Testis (tissue), 2 donors: ENCODE measurements at regions not wholly inside any gene's neighbourhood (a gene's known extent, or its start where the extent isn't known, plus 50 kb on each side); places are given as distances from the start of the nearest gene placed in this dataset.
"Not testable (repeated sequence)": the region's sequence is repeated elsewhere in the genome, so short reads cannot be mapped to it uniquely, and the experiment has no call there.

Source experiments
- DNase-seq: peaks from one replicate; pipeline ENCODE4 v3.0.0-alpha.2; 2019
- H3K27ac ChIP-seq, 2 donors: fragments of 200-600 bp; sonication (generic); one replicate each; pipeline ENCODE4 v1.5.1; 2019
- H3K27me3 ChIP-seq: fragments of 200-600 bp; sonication (generic); one replicate; pipeline ENCODE4 v1.5.1; 2019
- H3K36me3 ChIP-seq: fragments of 200-600 bp; sonication (generic); one replicate; pipeline ENCODE4 v1.5.1; 2017; ENCODE audit warnings: low read depth; ENCODE audit errors: missing control alignments
- H3K4me1 ChIP-seq: fragments of 200-600 bp; sonication (generic); one replicate; pipeline ENCODE4 v1.5.1; 2019
- H3K4me3 ChIP-seq, 2 donors: fragments of 200-600 bp; sonication (generic); one replicate each; pipeline ENCODE4 v1.5.1; 2017 to 2019
- H3K9me3 ChIP-seq: fragments of 200-600 bp; sonication (generic); one replicate; pipeline ENCODE4 v1.5.1; 2017
- CTCF ChIP-seq, 3 experiments: fragments of 450-650 bp in 2 of 3; fragments of 200-600 bp in 1 of 3; sonication (generic) in 1 of 3; IDR thresholded peaks; one replicate each; pipeline ENCODE4 v1.5.1; 2016 to 2019; ENCODE audit warnings: antibody characterized with exemption in 3 of 3, mild to moderate bottlenecking in 2 of 3, moderate library complexity in 1 of 3
- POLR2A ChIP-seq: fragments of 450-650 bp; IDR thresholded peaks from one replicate; pipeline ENCODE4 v1.6.1; 2017; ENCODE audit warnings: antibody characterized with exemption, mild to moderate bottlenecking, moderate library complexity
- WGBS, 2 donors: methylation state at CpG; one replicate each; pipeline ENCODE4 v1.1.5; 2018; 5-methylcytosine and 5-hydroxymethylcytosine counted together
- intact Hi-C: fragments of 100-400 bp; cut with DNase I; formaldehyde crosslinking; loops from one replicate; pipeline ENCODE4 v1.15.1; 2023; ENCODE audit warnings: low total_unique reads

- Histone ChIP-seq H3K4me1 (no peaks in the 10 kb centered on the region), H3K27me3 (no peaks in the 10 kb centered on the region), H3K9me3 (no peaks in the 10 kb centered on the region), H3K27ac (no peak overlapping the region), H3K36me3 (no peaks in the 10 kb centered on the region), H3K4me3 (no peak overlapping the region)
- DNase-seq, result no peak
- intact Hi-C loops, result no loop called here
- no peak for TF ChIP-seq CTCF (IDR thresholded peaks at IDR 0.05)
- WGBS, 2 donors, result 82 to 84% methylated on average over 4 of the region's 4 CpGs
Measured at GRCh38 chr3:163364717-163365116, 1713.6 kb downstream of the SI start.

- TF ChIP-seq POLR2A, result no peak
- no peak for TF ChIP-seq CTCF (IDR thresholded peaks at IDR 0.05)
- DNase-seq, result no peak
- no peak overlapping the region for H3K4me3 ChIP-seq
- H3K27me3 ChIP-seq, result no peaks in the 10 kb centered on the region
- H3K27ac ChIP-seq, result no peak overlapping the region
- no peaks in the 10 kb centered on the region for H3K36me3 ChIP-seq
- H3K4me1 ChIP-seq, result no peaks in the 10 kb centered on the region
- no peaks in the 10 kb centered on the region for H3K9me3 ChIP-seq
- intact Hi-C loops, result no loop called here
- 68 to 71% methylated on average over 2 of the region's 2 CpGs for WGBS, 2 donors
Measured at GRCh38 chr3:163362151-163362550, 1716.1 kb downstream of the SI start.

GRCh38 chr3:163361357-163361878 lies 1716.9 kb downstream of the SI start:
- H3K27ac ChIP-seq, H3K36me3 ChIP-seq, H3K9me3 ChIP-seq, H3K4me1 ChIP-seq, intact Hi-C loops, DNase-seq, H3K27me3 ChIP-seq: not testable (repeated sequence)
- peak overlapping the region in 1 of 2 donors; percentile 1 for H3K4me3 ChIP-seq
- WGBS, 2 donors, result 61 to 64% methylated on average over 17 of the region's 17 CpGs

- H3K4me1 ChIP-seq, result no peaks in the 10 kb centered on the region
- no peak overlapping the region for H3K27ac ChIP-seq
- 78 to 84% methylated on average over 3 of the region's 3 CpGs for WGBS, 2 donors
- TF ChIP-seq POLR2A, result no peak
- no peak for TF ChIP-seq CTCF (IDR thresholded peaks at IDR 0.05)
- no peak overlapping the region for H3K4me3 ChIP-seq
- no peaks in the 10 kb centered on the region for H3K27me3 ChIP-seq
- DNase-seq, result no peak
- no peaks in the 10 kb centered on the region for H3K9me3 ChIP-seq
- intact Hi-C loops, result no loop called here
- no peaks in the 10 kb centered on the region for H3K36me3 ChIP-seq
Measured at GRCh38 chr3:163347944-163348343, 1730.4 kb downstream of the SI start.

- intact Hi-C loops, result no loop called here
- Histone ChIP-seq H3K4me1 (no peaks in the 10 kb centered on the region), H3K36me3 (no peaks in the 10 kb centered on the region), H3K27ac (no peak overlapping the region), H3K27me3 (no peaks in the 10 kb centered on the region), H3K9me3 (no peaks in the 10 kb centered on the region), H3K4me3 (no peak overlapping the region)
- WGBS, 2 donors, result 65% methylated on average over 1 of the region's 1 CpG; no CpG with 5 or more reads in 1 of the 2 donors
- no peak for TF ChIP-seq CTCF (IDR thresholded peaks at IDR 0.05)
- no peak for TF ChIP-seq POLR2A
- DNase-seq, result no peak
Measured at GRCh38 chr3:163335429-163335828, 1742.9 kb downstream of the SI start.
